Activated naive CD8-positive, alpha-beta T cell treated with anti-CD3 and anti-CD28 coated beads, Interleukin-2, amount 10 ng/mL, durations not matched to agents 7 days and 5 days (primary cell): ENCODE measurements at regions not wholly inside any gene's neighbourhood (a gene's known extent, or its start where the extent isn't known, plus 50 kb on each side); places are given as distances from the start of the nearest gene placed in this dataset.

ENCODE experiments used
- ATAC-seq: fragments of 150-1000 bp; cut with Tn5 transposase; one replicate; pipeline ENCODE4 v1.10.0; 2021; ENCODE audit warnings: low read depth, moderate library complexity
- POLR2A ChIA-PET: fragments of 350-600 bp; sonication (Branson Sonifier 250); formaldehyde crosslinking; loops from one replicate; lab custom pipeline; 2021; ENCODE audit warnings: antibody characterized with exemption; lab: Charles Lee
- DNase-seq: peaks from one replicate; pipeline ENCODE4 v3.0.0; 2021
- H3K27ac Mint-ChIP-seq: one replicate; pipeline ENCODE4 v1.8.0; 2022; ENCODE audit warnings: mild to moderate bottlenecking, mixed read lengths
- H3K27me3 Mint-ChIP-seq: one replicate; pipeline ENCODE4 v1.8.0; 2022; ENCODE audit warnings: mild to moderate bottlenecking, moderate library complexity, mixed read lengths
- H3K36me3 Mint-ChIP-seq: one replicate; pipeline ENCODE4 v1.8.0; 2021; ENCODE audit warnings: mild to moderate bottlenecking, mixed read lengths
- H3K4me1 Mint-ChIP-seq: one replicate; pipeline ENCODE4 v1.8.0; 2021; ENCODE audit warnings: mixed read lengths
- H3K4me3 Mint-ChIP-seq: one replicate; pipeline ENCODE4 v1.8.0; 2022; ENCODE audit warnings: mild to moderate bottlenecking, moderate library complexity, mixed read lengths
- H3K9me3 Mint-ChIP-seq: one replicate; pipeline ENCODE4 v1.8.0; 2021; ENCODE audit warnings: mixed read lengths

- Mint-ChIP-seq H3K9me3 (no peaks in the 10 kb centered on the region), H3K27ac (no peak overlapping the region), H3K4me1 (no peaks in the 10 kb centered on the region), H3K4me3 (no peak overlapping the region), H3K36me3 (no peaks in the 10 kb centered on the region), H3K27me3 (no peaks in the 10 kb centered on the region)
- ATAC-seq (no peak), DNase-seq (no peak)
- POLR2A ChIA-PET: no interaction called here
These were observed 270.6 kb upstream of the MAGI2 start for GRCh38 chr7:79723833-79724618.

GRCh38 chr7:79722217-79722616 is 268.8 kb upstream of the MAGI2 start:
- Mint-ChIP-seq H3K4me3 (no peak overlapping the region), H3K4me1 (no peaks in the 10 kb centered on the region), H3K27ac (no peak overlapping the region), H3K9me3 (no peaks in the 10 kb centered on the region), H3K27me3 (no peaks in the 10 kb centered on the region), H3K36me3 (no peaks in the 10 kb centered on the region)
- POLR2A ChIA-PET: no interaction called here
- DNase-seq (no peak), ATAC-seq (no peak)

GRCh38 chr7:79719216-79719615 is 265.7 kb upstream of the MAGI2 start:
- Mint-ChIP-seq H3K27me3 (no peaks in the 10 kb centered on the region), H3K4me1 (no peaks in the 10 kb centered on the region), H3K36me3 (no peaks in the 10 kb centered on the region), H3K27ac (no peak overlapping the region), H3K9me3 (no peaks in the 10 kb centered on the region), H3K4me3 (no peak overlapping the region)
- ATAC-seq (no peak), DNase-seq (no peak)
- POLR2A ChIA-PET: no interaction called here

DNA sequence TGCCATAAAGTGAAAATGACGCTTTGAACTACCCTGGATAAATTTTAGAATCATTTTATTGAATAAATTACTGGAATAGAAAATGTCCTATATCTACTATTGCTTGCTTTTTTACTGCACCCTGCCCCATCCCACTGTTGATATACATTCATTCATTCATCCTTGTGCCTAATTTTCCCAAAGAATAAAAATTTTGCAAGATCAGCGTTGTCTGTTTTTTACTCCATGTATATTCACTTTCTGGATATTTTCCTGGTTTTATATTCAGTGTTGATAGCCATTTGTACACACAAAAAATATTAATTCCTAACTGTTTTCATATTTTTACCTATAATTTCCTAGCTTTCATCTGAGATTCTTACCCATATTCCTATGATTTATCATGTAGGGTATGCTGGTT is 262.9 kb upstream of the MAGI2 start:
- ATAC-seq: no peak
- H3K4me3 Mint-ChIP-seq: no peak overlapping the region
- H3K4me1 Mint-ChIP-seq: no peaks in the 10 kb centered on the region
- H3K27me3 Mint-ChIP-seq: no peaks in the 10 kb centered on the region
- no peaks in the 10 kb centered on the region for H3K9me3 Mint-ChIP-seq
- H3K36me3 Mint-ChIP-seq: no peaks in the 10 kb centered on the region
- H3K27ac Mint-ChIP-seq: no peak overlapping the region
- no peak for DNase-seq
- POLR2A ChIA-PET: no interaction called here

- Mint-ChIP-seq H3K4me3 (no peak overlapping the region), H3K27ac (no peak overlapping the region), H3K36me3 (no peaks in the 10 kb centered on the region), H3K9me3 (no peaks in the 10 kb centered on the region), H3K27me3 (no peaks in the 10 kb centered on the region), H3K4me1 (no peaks in the 10 kb centered on the region)
- DNase-seq: no peak
- POLR2A ChIA-PET: no interaction called here
- ATAC-seq: no peak
These were observed 260.6 kb upstream of the MAGI2 start for GRCh38 chr7:79714081-79714480.

DNA sequence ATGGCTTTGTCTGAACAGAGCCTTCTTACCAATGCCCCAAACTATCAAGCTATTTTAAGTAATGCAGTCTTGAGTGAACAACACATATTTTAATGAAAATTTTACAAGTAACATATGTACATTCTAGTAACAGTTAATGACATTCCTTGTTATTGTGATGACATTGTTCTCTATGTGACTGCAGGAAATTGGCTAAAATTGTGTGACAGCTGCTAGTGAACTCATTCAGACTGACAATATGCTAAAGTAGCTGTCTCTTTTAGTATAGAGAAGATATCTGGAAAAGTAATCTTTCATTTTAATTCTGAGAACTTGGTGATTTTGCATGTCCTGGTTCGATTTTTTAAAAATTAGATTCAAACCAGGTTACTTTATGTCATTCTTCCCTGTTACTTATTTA is 259.8 kb upstream of the MAGI2 start:
- H3K9me3 Mint-ChIP-seq: no peaks in the 10 kb centered on the region
- ATAC-seq (no peak), DNase-seq (no peak)
- no peaks in the 10 kb centered on the region for H3K4me1 Mint-ChIP-seq
- H3K4me3 Mint-ChIP-seq: no peak overlapping the region
- H3K27me3 Mint-ChIP-seq: no peaks in the 10 kb centered on the region
- no peak overlapping the region for H3K27ac Mint-ChIP-seq
- POLR2A ChIA-PET: no interaction called here
- no peaks in the 10 kb centered on the region for H3K36me3 Mint-ChIP-seq

DNA sequence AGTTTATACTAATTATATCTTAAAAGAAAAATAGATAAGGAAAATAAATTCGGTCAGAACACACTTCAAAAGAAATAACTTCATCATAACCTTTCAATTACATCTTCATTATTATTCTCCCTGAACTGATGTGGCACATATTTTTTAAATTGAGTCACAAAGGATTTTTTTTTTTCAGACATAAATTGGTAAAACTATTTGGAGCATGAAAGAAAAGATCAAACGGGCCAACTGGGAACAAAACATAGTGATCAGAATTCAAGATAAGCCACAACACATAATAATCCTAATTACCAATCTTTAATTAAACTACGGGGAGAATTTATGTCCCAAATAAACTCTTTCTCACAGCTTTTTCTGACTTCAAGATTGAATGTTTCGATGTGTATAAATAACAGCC is 258.2 kb upstream of the MAGI2 start:
- no peaks in the 10 kb centered on the region for H3K36me3 Mint-ChIP-seq
- H3K9me3 Mint-ChIP-seq: no peaks in the 10 kb centered on the region
- no peaks in the 10 kb centered on the region for H3K4me1 Mint-ChIP-seq
- ATAC-seq (no peak), DNase-seq (no peak)
- no peak overlapping the region for H3K4me3 Mint-ChIP-seq
- no peaks in the 10 kb centered on the region for H3K27me3 Mint-ChIP-seq
- POLR2A ChIA-PET: no interaction called here
- no peak overlapping the region for H3K27ac Mint-ChIP-seq

DNA sequence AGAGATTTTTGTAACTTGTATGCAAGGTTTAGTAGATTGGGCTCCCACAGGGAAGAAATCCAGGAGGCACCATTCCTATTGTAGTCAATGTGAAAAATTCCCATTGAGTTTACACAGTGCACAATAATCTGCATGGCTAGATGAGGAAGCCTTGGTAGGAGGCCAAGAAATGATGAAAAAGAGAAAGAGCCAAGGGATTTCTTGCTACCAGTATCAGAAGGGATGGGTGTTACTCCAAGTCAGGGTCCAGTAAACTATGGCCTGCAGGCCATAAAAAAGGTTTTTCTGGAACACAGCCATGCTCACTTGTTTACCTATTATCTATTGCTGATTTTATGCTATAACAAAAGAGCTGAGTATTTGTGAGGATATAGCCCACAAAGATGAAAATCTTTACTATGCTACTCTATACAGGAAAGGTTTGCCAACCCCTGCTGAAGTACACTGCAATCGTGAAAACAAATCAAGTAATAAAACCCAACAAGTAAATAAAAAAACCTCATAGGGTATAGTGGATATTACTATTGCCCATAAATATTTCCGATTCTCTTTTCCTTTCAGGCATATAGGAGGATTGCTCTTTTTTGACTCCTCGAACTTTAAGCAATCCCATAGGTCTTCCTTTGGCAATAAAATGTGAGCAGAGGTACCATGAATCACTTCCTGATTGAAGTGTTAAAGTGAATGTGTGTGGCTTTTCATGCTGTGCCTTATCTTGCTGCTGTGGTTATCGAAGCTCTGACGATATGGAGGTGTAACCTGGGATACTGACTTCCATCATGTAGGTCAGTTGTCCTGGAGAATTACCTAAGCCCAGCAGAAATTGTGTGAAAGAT is 256.3 kb upstream of the MAGI2 start:
- no peak for ATAC-seq
- POLR2A ChIA-PET: no interaction called here
- DNase-seq: no peak
- H3K4me3 Mint-ChIP-seq: no peak overlapping the region
- H3K36me3 Mint-ChIP-seq: no peaks in the 10 kb centered on the region
- H3K27ac Mint-ChIP-seq: no peak overlapping the region
- H3K9me3 Mint-ChIP-seq: no peaks in the 10 kb centered on the region
- H3K4me1 Mint-ChIP-seq: no peaks in the 10 kb centered on the region
- H3K27me3 Mint-ChIP-seq: no peaks in the 10 kb centered on the region

DNA sequence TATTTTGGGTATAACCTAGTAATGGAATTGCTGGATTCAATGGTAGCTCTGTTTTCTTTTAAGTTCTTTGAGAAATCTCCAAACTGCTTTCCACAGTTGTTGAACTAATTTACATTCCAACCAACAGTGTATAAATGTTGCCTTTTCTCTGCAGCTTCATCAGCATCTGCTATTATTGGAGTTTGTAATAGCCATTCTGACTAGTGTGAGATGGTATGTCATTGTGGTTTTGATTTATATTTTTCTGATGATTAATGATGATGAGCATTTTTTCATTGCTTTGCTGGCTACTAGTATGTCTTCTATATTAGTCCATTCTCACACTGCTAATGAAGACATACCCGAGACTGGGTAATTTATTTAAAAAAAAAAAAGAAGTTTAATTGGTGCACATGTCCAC is 248.6 kb upstream of the MAGI2 start:
- Mint-ChIP-seq H3K27ac (no peak overlapping the region), H3K36me3 (no peaks in the 10 kb centered on the region), H3K4me1 (no peaks in the 10 kb centered on the region), H3K9me3 (peaks cover 2% of the 10 kb centered on the region), H3K27me3 (no peaks in the 10 kb centered on the region), H3K4me3 (no peak overlapping the region)
- no peak for ATAC-seq
- no peak for DNase-seq
- POLR2A ChIA-PET: no interaction called here

GRCh38 chr7:79692015-79692414 is 238.5 kb upstream of the MAGI2 start:
- DNase-seq (no peak), ATAC-seq (no peak)
- H3K4me1 Mint-ChIP-seq: no peaks in the 10 kb centered on the region
- peaks cover 2% of the 10 kb centered on the region for H3K27me3 Mint-ChIP-seq
- no peaks in the 10 kb centered on the region for H3K9me3 Mint-ChIP-seq
- H3K36me3 Mint-ChIP-seq: no peaks in the 10 kb centered on the region
- POLR2A ChIA-PET: no interaction called here
- no peak overlapping the region for H3K4me3 Mint-ChIP-seq
- no peak overlapping the region for H3K27ac Mint-ChIP-seq

DNA sequence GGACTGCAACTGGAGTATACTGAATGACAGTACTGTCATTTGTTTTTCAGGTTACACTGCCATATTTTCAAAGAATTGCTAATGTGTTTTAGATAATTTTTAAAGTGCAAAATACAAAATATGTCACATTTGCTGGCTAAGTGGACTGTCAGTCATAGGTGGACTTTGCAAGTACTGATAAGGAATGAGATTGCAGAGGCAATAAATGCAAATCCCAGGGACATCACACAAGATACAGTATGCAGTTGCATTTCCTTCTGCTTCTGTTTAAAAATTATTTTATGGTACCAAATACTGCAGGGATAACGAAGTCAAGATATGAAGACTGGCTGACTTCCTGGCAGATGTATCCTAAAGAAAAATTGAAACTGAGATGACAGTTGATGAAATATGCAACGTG is 237.6 kb upstream of the MAGI2 start:
- peaks cover 2% of the 10 kb centered on the region for H3K27me3 Mint-ChIP-seq
- H3K4me3 Mint-ChIP-seq: no peak overlapping the region
- ATAC-seq: no peak

DNA sequence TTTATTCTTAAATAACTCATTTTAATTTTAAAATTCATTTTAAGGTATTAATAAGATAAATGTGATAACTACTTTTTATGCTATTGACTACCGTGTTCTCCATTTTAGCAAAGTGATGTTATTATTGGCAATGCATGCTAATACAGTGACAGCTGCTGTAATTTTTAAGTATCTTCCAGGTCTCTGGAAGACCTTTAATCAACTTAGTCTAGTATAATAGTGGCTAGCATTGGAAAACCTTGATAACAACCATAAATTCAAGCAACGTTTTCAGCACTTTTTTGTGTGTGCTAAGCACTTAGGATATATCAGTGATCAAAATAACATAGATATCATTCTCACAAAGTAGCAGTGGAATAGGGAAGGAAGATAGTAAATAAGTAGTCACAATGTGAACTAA is 230.9 kb upstream of the MAGI2 start:
- POLR2A ChIA-PET: no interaction called here
- Mint-ChIP-seq H3K4me1 (no peaks in the 10 kb centered on the region), H3K9me3 (no peaks in the 10 kb centered on the region), H3K4me3 (no peak overlapping the region), H3K27ac (no peak overlapping the region), H3K36me3 (no peaks in the 10 kb centered on the region), H3K27me3 (peaks cover 2% of the 10 kb centered on the region)
- ATAC-seq (no peak), DNase-seq (no peak)

More for the DNA sequence above, 237.6 kb upstream of the MAGI2 start:
- no peaks in the 10 kb centered on the region for H3K36me3 Mint-ChIP-seq
- no peaks in the 10 kb centered on the region for H3K4me1 Mint-ChIP-seq
- no peak overlapping the region for H3K27ac Mint-ChIP-seq
- no peak for DNase-seq
- POLR2A ChIA-PET: no interaction called here
- no peaks in the 10 kb centered on the region for H3K9me3 Mint-ChIP-seq

DNA sequence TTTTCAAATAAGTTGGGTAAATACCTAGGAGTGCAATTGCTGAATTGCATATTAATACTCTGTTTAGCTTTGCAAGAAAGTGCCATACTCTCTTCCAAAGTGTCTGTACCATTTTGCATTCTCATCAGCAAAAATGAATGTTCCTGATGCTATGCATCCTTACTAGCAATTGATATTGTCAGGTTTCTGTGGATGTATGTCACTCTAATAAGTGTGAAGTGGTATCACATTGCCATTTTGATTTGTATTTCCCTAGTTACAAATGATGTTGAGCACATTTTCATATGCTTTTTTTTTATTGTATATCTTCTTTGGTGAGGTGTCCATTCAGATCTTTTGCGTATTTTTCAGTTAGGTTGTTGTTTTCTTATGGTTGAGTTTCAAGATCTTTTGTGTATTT is 230.4 kb upstream of the MAGI2 start:
- H3K4me1 Mint-ChIP-seq: no peaks in the 10 kb centered on the region
- H3K27ac Mint-ChIP-seq: no peak overlapping the region
- H3K27me3 Mint-ChIP-seq: peaks cover 2% of the 10 kb centered on the region
- H3K9me3 Mint-ChIP-seq: no peaks in the 10 kb centered on the region
- no peak overlapping the region for H3K4me3 Mint-ChIP-seq
- DNase-seq: no peak
- no peaks in the 10 kb centered on the region for H3K36me3 Mint-ChIP-seq
- POLR2A ChIA-PET: no interaction called here
- ATAC-seq: no peak
